HepG2 (cell line): ENCODE measurements at regions not wholly inside any gene's neighbourhood (a gene's known extent, or its start where the extent isn't known, plus 50 kb on each side); places are given as distances from the start of the nearest gene placed in this dataset.

Source experiments
- ATAC-seq: fragments of 200-7000 bp; cut with Tn5 transposase; 3 replicates; pipeline ENCODE4 v1.9.1; 2020; ENCODE audit warnings: mild to moderate bottlenecking, moderate library complexity
- BruUV-seq: library from RNA; stranded (reverse); fragments of 400-500 nt; replicated peaks from 2 replicates; lab custom pipeline; 2021; lab: Mats Ljungman, UMichigan
- CTCF ChIA-PET: fragments of 300-600 bp; formaldehyde crosslinking; extraction: SDS; loops from one replicate; lab custom pipeline; 2021; ENCODE audit warnings: low total read pairs, inconsistent platforms, low intra/inter-chr PET ratio; lab: Yijun Ruan, JAX
- POLR2A ChIA-PET: fragments of 350-600 bp; sonication (Branson Sonifier 250); formaldehyde crosslinking; loops from one replicate; lab custom pipeline; 2020; ENCODE audit warnings: antibody characterized with exemption, inconsistent platforms; lab: Yijun Ruan, JAX
- DNase-seq: peaks from one replicate; pipeline ENCODE4 v3.0.0-alpha.2; 2015; ENCODE audit warnings: low spot score
- FAIRE-seq: peaks from 3 replicates; lab custom pipeline; 2011; peaks lifted over from hg19 to GRCh38; lab: Jason Lieb, UNC
- H2AFZ ChIP-seq: one replicate; pipeline ENCODE4 v1.6.1; 2011; ENCODE audit warnings: low read length, inconsistent platforms
- H3K27ac ChIP-seq: fragments of 300-600 bp; 3 replicates; pipeline ENCODE4 v1.8.0; 2011; ENCODE audit warnings: mixed run types, mild to moderate bottlenecking, mixed read lengths, low read length, inconsistent platforms; ENCODE audit not compliant: insufficient read depth; ENCODE audit errors: extremely low read length
- H3K27me3 ChIP-seq, 2 experiments: fragments of 200-600 bp in 1 of 2; 2 replicates in 1 of 2; 3 replicates in 1 of 2; pipeline versions ENCODE4 v1.6.0 to v1.8.0; 2011; ENCODE audit warnings: low read length in 2 of 2, mild to moderate bottlenecking in 2 of 2, moderate library complexity in 2 of 2, inconsistent platforms in 1 of 2; ENCODE audit not compliant: insufficient read depth in 2 of 2, control insufficient read depth in 1 of 2
- H3K36me3 ChIP-seq, 2 experiments: fragments of 200-600 bp in 1 of 2; replicated peaks in 1 of 2; 2 replicates in 1 of 2; 3 replicates in 1 of 2; pipeline versions ENCODE4 v1.5.1 to v1.8.0; 2011; ENCODE audit warnings: low read length in 2 of 2, inconsistent platforms in 1 of 2; ENCODE audit not compliant: insufficient read depth in 2 of 2, control insufficient read depth in 1 of 2
- H3K4me1 ChIP-seq: 2 replicates; pipeline ENCODE4 v1.5.1; 2012; ENCODE audit warnings: low read length, inconsistent platforms; ENCODE audit not compliant: insufficient read depth
- H3K4me2 ChIP-seq: 2 replicates; pipeline ENCODE4 v1.6.0; 2011; ENCODE audit warnings: low read depth, low read length, inconsistent platforms
- H3K4me3 ChIP-seq, 3 experiments: fragments of 200-600 bp in 1 of 3; sonication (generic), shearing (Covaris generic) in 1 of 3; replicated peaks in 1 of 3; 2 replicates each; pipeline ENCODE4 v1.5.1; 2011 to 2016; ENCODE audit warnings: low read length in 3 of 3, inconsistent platforms in 2 of 3, low read depth in 2 of 3, mild to moderate bottlenecking in 2 of 3, control low read depth in 1 of 3, mixed read lengths in 1 of 3; ENCODE audit not compliant: insufficient read depth in 1 of 3
- H3K79me2 ChIP-seq: one replicate; pipeline ENCODE4 v1.6.1; 2011; ENCODE audit warnings: low read length, inconsistent platforms; ENCODE audit not compliant: insufficient read depth
- H3K9ac ChIP-seq: 2 replicates; pipeline ENCODE4 v1.6.0; 2011; ENCODE audit warnings: mild to moderate bottlenecking, low read depth, low read length, inconsistent platforms; ENCODE audit not compliant: insufficient read depth
- H3K9me3 ChIP-seq: 2 replicates; pipeline ENCODE4 v1.5.1; 2012; ENCODE audit warnings: mild to moderate bottlenecking, low read length
- H4K20me1 ChIP-seq: 2 replicates; pipeline ENCODE4 v1.6.0; 2011; ENCODE audit warnings: inconsistent platforms, mild to moderate bottlenecking, low read length, moderate library complexity; ENCODE audit not compliant: insufficient read depth
- CAMTA2 ChIP-seq: sonication (generic); formaldehyde crosslinking; IDR thresholded peaks from 2 replicates; pipeline ENCODE4 v1.4.0; 2020; ENCODE audit warnings: mild to moderate bottlenecking, missing genetic modification reagents, borderline replicate concordance
- CTCF ChIP-seq: sonication (generic); formaldehyde crosslinking; IDR thresholded peaks from 2 replicates; pipeline ENCODE4 v1.5.0; 2020; ENCODE audit warnings: mild to moderate bottlenecking, missing genetic modification reagents, moderate library complexity
- KLF6 ChIP-seq: IDR thresholded peaks from 2 replicates; pipeline ENCODE4 v1.8.0; 2016; ENCODE audit warnings: missing biosample characterization, missing genetic modification reagents
- SAP130 ChIP-seq: IDR thresholded peaks from 2 replicates; pipeline ENCODE4 v1.6.1; 2016; ENCODE audit warnings: low read depth
- SMC3 ChIP-seq: IDR thresholded peaks from 2 replicates; pipeline ENCODE4 v1.6.1; 2011; ENCODE audit warnings: low read length, improper control_type of control experiment
- STAG1 ChIP-seq: sonication (generic); formaldehyde crosslinking; IDR thresholded peaks from 2 replicates; pipeline ENCODE4 v1.4.0; 2020; ENCODE audit warnings: missing genetic modification reagents
- ZNF350 ChIP-seq: sonication (generic); formaldehyde crosslinking; IDR thresholded peaks from 2 replicates; pipeline ENCODE4 v1.4.0; 2020; ENCODE audit warnings: mild to moderate bottlenecking, low read depth, missing genetic modification reagents, borderline replicate concordance
- ZNF558 ChIP-seq: sonication (generic); formaldehyde crosslinking; IDR thresholded peaks from 2 replicates; pipeline ENCODE4 v1.9.0; 2022; ENCODE audit warnings: mild to moderate bottlenecking, missing genetic modification reagents, borderline replicate concordance
- ZNF609 ChIP-seq: sonication (generic); formaldehyde crosslinking; IDR thresholded peaks from 2 replicates; pipeline ENCODE4 v1.4.0; 2020; ENCODE audit warnings: mild to moderate bottlenecking, missing genetic modification reagents, borderline replicate concordance
- in situ Hi-C: cut with HindIII; loops from 2 replicates; pipeline ENCODE4 v1.10.0; 2017; ENCODE audit warnings: low pct_unique_long_range_greater_than_20kb; ENCODE audit not compliant: extremely low pct_ligation_motif_present
- intact Hi-C: fragments of 100-400 bp; cut with micrococcal nuclease; formaldehyde crosslinking; loops from one replicate; pipeline ENCODE4 v1.10.0; 2022; ENCODE audit not compliant: unreplicated experiment

- TF ChIP-seq ZNF609 (no peak), ZNF350 (no peak), ZNF558 (CRISPR knock-in tag) (no peak), KLF6 (CRISPR knock-in tag) (no peak), CAMTA2 (no peak)
- TF ChIP-seq, all 625 proteins: peak for 0
These were observed 164.7 kb upstream of the CENPW start (continued) for GRCh38 chr6:126175251-126175650.

GRCh38 chr6:126176282-126176681 lies 163.6 kb upstream of the CENPW start:
- DNase-seq (peak; percentile 18), FAIRE-seq (no peak), ATAC-seq (peak; percentile 71)
- H3K4me1 ChIP-seq = peaks cover 4% of the 10 kb centered on the region
- H3K4me2 ChIP-seq = no peak overlapping the region
- TF ChIP-seq SAP130 (CRISPR knock-in tag) (no peak), CTCF (CRISPR knock-in tag) (peak; percentile 37), STAG1 (CRISPR knock-in tag) (peak; percentile 54), SMC3 (0 out of 2 replicates have a peak, but pooled peaks have one; percentile 6)
- H4K20me1 ChIP-seq = no peaks in the 10 kb centered on the region
- no peaks in the 10 kb centered on the region for H3K27me3 ChIP-seq
- no peak overlapping the region for H3K27ac ChIP-seq
- H3K9me3 ChIP-seq = no peaks in the 10 kb centered on the region
- no peak overlapping the region for H3K9ac ChIP-seq
- peaks cover 4 to 6% of the 10 kb centered on the region in 2 experiments; a peak in 4 of 5 replicates for H3K36me3 ChIP-seq
- intact Hi-C loops = loop anchor here (5.0 kb wide), 1 partner anchor 136 kb away; no protein-coding TSS in a partner anchor
- ChIA-PET CTCF (no interaction called here), POLR2A (no interaction called here)
- no TSS peak for BruUV-seq
- H3K4me3 ChIP-seq = no peak overlapping the region
- no peak overlapping the region for H2AFZ ChIP-seq
- H3K79me2 ChIP-seq = no peaks in the 10 kb centered on the region
- in situ Hi-C loops = loop anchor here (10.0 kb wide), 1 partner anchor 479 kb away; no protein-coding TSS in a partner anchor
